SU-DHL-6 (cell line): ENCODE measurements at regions not wholly inside any gene's neighbourhood (a gene's known extent, or its start where the extent isn't known, plus 50 kb on each side); places are given as distances from the start of the nearest gene placed in this dataset.

ENCODE experiments used
- CTCF ChIP-seq: fragments of 200-600 bp; sonication (generic); IDR thresholded peaks from one replicate; pipeline ENCODE4 v1.5.1; 2017; ENCODE audit warnings: antibody characterized with exemption, mild to moderate bottlenecking, low read length, moderate library complexity; ENCODE audit not compliant: insufficient read depth, poor library complexity, severe bottlenecking
- EZH2phosphoT487 ChIP-seq: fragments of 200-600 bp; sonication (generic), shearing (Covaris generic); conservative IDR thresholded peaks from 2 replicates; pipeline ENCODE4 v1.6.1; 2018; ENCODE audit warnings: mild to moderate bottlenecking, antibody characterized with exemption, low read length, moderate library complexity, mixed read lengths

DNA sequence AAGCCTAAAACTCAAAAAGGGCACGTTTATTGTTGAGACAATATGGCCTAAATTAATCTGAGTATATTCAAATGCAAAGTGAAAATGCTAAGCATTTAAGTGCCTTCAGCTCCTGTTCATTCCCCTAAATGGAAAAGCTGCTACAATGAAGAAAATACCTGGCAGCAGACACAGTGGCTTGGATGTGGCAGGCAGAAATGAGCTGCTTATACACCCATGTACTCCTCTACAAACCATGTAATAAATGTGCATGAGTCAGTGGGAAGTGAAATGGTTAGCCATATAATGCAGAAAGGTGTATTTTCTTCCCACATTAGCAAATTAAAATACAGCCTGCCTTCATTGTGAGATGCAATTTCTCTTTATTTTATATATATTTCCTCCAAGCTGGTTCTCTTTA is 859.2 kb upstream of the SEMA6A start:
- TF ChIP-seq CTCF: no peak
- no peak for TF ChIP-seq EZH2phosphoT487
